Mammary epithelial cell (primary cell): ENCODE measurements at regions not wholly inside any gene's neighbourhood (a gene's known extent, or its start where the extent isn't known, plus 50 kb on each side); places are given as distances from the start of the nearest gene placed in this dataset.

Source experiments
- CTCF ChIP-seq, 2 donors: IDR thresholded peaks in 1 of 2; conservative IDR thresholded peaks in 1 of 2; 2 replicates each; pipeline ENCODE4 v1.5.1; 2011 to 2012; ENCODE audit warnings: inconsistent platforms in 2 of 2, low read length in 2 of 2, mild to moderate bottlenecking in 2 of 2, control low read depth in 1 of 2, low read depth in 1 of 2; ENCODE audit not compliant: insufficient read depth in 1 of 2; ENCODE audit errors: extremely low read depth in 1 of 2
- EZH2 ChIP-seq: IDR thresholded peaks from 2 replicates; pipeline ENCODE4 v1.6.1; 2012; ENCODE audit warnings: low read length, inconsistent platforms, borderline replicate concordance

DNA sequence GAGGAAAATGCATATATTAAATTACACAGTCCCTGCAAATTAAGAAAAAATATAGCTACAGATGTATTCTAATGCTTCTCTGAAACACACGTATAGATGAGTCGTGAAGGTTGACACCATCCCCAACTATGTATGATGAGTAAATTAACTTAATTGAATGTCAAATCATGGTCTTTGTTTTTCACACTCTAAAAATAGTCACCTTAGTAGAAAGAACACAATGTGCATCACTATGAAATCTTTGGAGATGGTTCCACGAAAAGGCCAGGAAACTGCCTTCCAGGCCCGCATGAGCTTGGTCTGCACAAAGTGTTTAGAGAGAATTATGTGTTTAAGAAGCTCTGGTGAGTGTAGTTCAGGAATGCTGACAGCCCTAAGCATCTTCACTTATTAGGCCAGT lies 313.4 kb upstream of the IL12A start:
- TF ChIP-seq CTCF (conservative IDR thresholded peaks at IDR 0.05 in 1 of 2, IDR thresholded peaks at IDR 0.05 in 1 of 2; ENCODE audit: extremely low read depth in 1 of 2, insufficient read depth in 1 of 2, low read depth in 1 of 2, low read length in 2 of 2), result no peak
- no peak for TF ChIP-seq EZH2
